H9 (cell line): ENCODE measurements at regions not wholly inside any gene's neighbourhood (a gene's known extent, or its start where the extent isn't known, plus 50 kb on each side); places are given as distances from the start of the nearest gene placed in this dataset.

ENCODE experiments used
- DNase-seq: peaks from one replicate; pipeline ENCODE4 v3.0.0-alpha.2; 2017
- H2AFZ ChIP-seq: one replicate; pipeline ENCODE4 v1.6.1; 2013; ENCODE audit warnings: mild to moderate bottlenecking, low read length, control low read depth, moderate library complexity
- H2AK5ac ChIP-seq: 2 replicates; pipeline ENCODE4 v1.6.1; 2013; ENCODE audit warnings: low read length, control low read depth, mixed read lengths; ENCODE audit not compliant: insufficient read length
- H2BK120ac ChIP-seq: one replicate; pipeline ENCODE4 v1.6.1; 2013; ENCODE audit warnings: low read depth, mild to moderate bottlenecking, low read length, control low read depth, inconsistent platforms; ENCODE audit not compliant: poor library complexity, severe bottlenecking
- H2BK12ac ChIP-seq: 2 replicates; pipeline ENCODE4 v1.6.1; 2013; ENCODE audit warnings: low read length, control low read depth, mixed read lengths, low read depth; ENCODE audit not compliant: insufficient read length
- H2BK15ac ChIP-seq: 2 replicates; pipeline ENCODE4 v1.6.1; 2013; ENCODE audit warnings: low read depth, low read length, control low read depth
- H2BK20ac ChIP-seq: one replicate; pipeline ENCODE4 v1.6.1; 2013; ENCODE audit warnings: low read depth, mild to moderate bottlenecking, low read length, control low read depth, inconsistent platforms; ENCODE audit not compliant: poor library complexity, severe bottlenecking
- H2BK5ac ChIP-seq: 2 replicates; pipeline ENCODE4 v1.6.1; 2013; ENCODE audit warnings: low read length, control low read depth, mixed read lengths; ENCODE audit not compliant: insufficient read length
- H3K14ac ChIP-seq: 2 replicates; pipeline ENCODE4 v1.6.1; 2013; ENCODE audit warnings: low read length, control low read depth; ENCODE audit not compliant: insufficient read depth
- H3K18ac ChIP-seq: 2 replicates; pipeline ENCODE4 v1.6.1; 2013; ENCODE audit warnings: low read depth, mild to moderate bottlenecking, mixed read lengths, low read length, control low read depth; ENCODE audit not compliant: insufficient read length
- H3K23ac ChIP-seq: 2 replicates; pipeline ENCODE4 v1.6.1; 2013; ENCODE audit warnings: low read length, control low read depth, mixed read lengths, low read depth; ENCODE audit not compliant: insufficient read length
- H3K23me2 ChIP-seq: 2 replicates; pipeline ENCODE4 v1.6.1; 2013; ENCODE audit warnings: low read depth, mild to moderate bottlenecking, mixed read lengths, low read length, control low read depth; ENCODE audit not compliant: insufficient read length, poor library complexity, severe bottlenecking
- H3K27ac ChIP-seq: 2 replicates; pipeline ENCODE4 v1.5.1; 2013; ENCODE audit warnings: low read length, control low read depth, mixed read lengths, low read depth; ENCODE audit not compliant: insufficient read length
- H3K27me3 ChIP-seq: 2 replicates; pipeline ENCODE4 v1.6.1; 2013; ENCODE audit warnings: low read length, control low read depth, inconsistent platforms; ENCODE audit not compliant: insufficient read depth
- H3K4ac ChIP-seq: 2 replicates; pipeline ENCODE4 v1.6.1; 2013; ENCODE audit warnings: low read depth, mild to moderate bottlenecking, control low read depth, inconsistent platforms, low read length, moderate library complexity
- H3K4me1 ChIP-seq: 2 replicates; pipeline ENCODE4 v1.6.1; 2013; ENCODE audit warnings: low read length, control low read depth, inconsistent platforms; ENCODE audit not compliant: insufficient read depth
- H3K4me2 ChIP-seq: 2 replicates; pipeline ENCODE4 v1.6.1; 2013; ENCODE audit warnings: low read length, control low read depth, mixed read lengths; ENCODE audit not compliant: insufficient read length, insufficient read depth
- H3K56ac ChIP-seq: 2 replicates; pipeline ENCODE4 v1.6.1; 2013; ENCODE audit warnings: low read depth, mild to moderate bottlenecking, mixed read lengths, low read length, control low read depth; ENCODE audit not compliant: insufficient read length
- H3K79me1 ChIP-seq: 2 replicates; pipeline ENCODE4 v1.6.1; 2013; ENCODE audit warnings: low read depth, mild to moderate bottlenecking, moderate library complexity, low read length, control low read depth, inconsistent platforms; ENCODE audit not compliant: insufficient read depth, poor library complexity, severe bottlenecking
- H3K79me2 ChIP-seq: 2 replicates; pipeline ENCODE4 v1.6.1; 2013; ENCODE audit warnings: low read length, control low read depth, inconsistent platforms; ENCODE audit not compliant: insufficient read depth
- H3K9ac ChIP-seq: 2 replicates; pipeline ENCODE4 v1.6.1; 2013; ENCODE audit warnings: low read length, control low read depth, mixed read lengths; ENCODE audit not compliant: insufficient read length; ENCODE audit errors: extremely low read depth
- H3K9me3 ChIP-seq: one replicate; pipeline ENCODE4 v1.6.1; 2013; ENCODE audit warnings: low read depth, low read length, inconsistent platforms; ENCODE audit not compliant: control insufficient read depth
- H3T11ph ChIP-seq: one replicate; pipeline ENCODE4 v1.6.1; 2013; ENCODE audit warnings: mild to moderate bottlenecking, low read length, control low read depth, inconsistent platforms
- H4K20me1 ChIP-seq: one replicate; pipeline ENCODE4 v1.6.1; 2013; ENCODE audit not compliant: control insufficient read depth, insufficient read length, insufficient read depth
- H4K5ac ChIP-seq: 2 replicates; pipeline ENCODE4 v1.6.1; 2013; ENCODE audit warnings: low read depth, mild to moderate bottlenecking, mixed read lengths, low read length, control low read depth; ENCODE audit not compliant: insufficient read length
- H4K8ac ChIP-seq: replicated peaks from 2 replicates; pipeline ENCODE4 v1.6.1; 2013; ENCODE audit warnings: low read length, control low read depth, mixed read lengths, low read depth; ENCODE audit not compliant: insufficient read length
- H4K91ac ChIP-seq: 2 replicates; pipeline ENCODE4 v1.6.1; 2013; ENCODE audit warnings: low read depth, mild to moderate bottlenecking, moderate library complexity, mixed read lengths, low read length, control low read depth; ENCODE audit not compliant: insufficient read length
- H3K27ac Mint-ChIP-seq, 3 experiments: 2 replicates in 2 of 3; 3 replicates in 1 of 3; pipeline ENCODE4 v1.8.0; 2020 to 2021; ENCODE audit warnings: mixed read lengths in 3 of 3, mild to moderate bottlenecking in 1 of 3, moderate library complexity in 1 of 3
- H3K27me3 Mint-ChIP-seq: 2 replicates; pipeline ENCODE4 v1.8.0; 2021; ENCODE audit warnings: low read depth, mild to moderate bottlenecking, moderate library complexity, mixed read lengths
- H3K36me3 Mint-ChIP-seq, 3 experiments: 2 replicates in 2 of 3; 3 replicates in 1 of 3; pipeline ENCODE4 v1.8.0; 2020 to 2021; ENCODE audit warnings: low read depth in 3 of 3, mixed read lengths in 3 of 3; ENCODE audit not compliant: insufficient read depth in 1 of 3
- H3K4me1 Mint-ChIP-seq, 2 experiments: 2 replicates each; pipeline ENCODE4 v1.8.0; 2020; ENCODE audit warnings: mixed read lengths in 2 of 2
- H3K4me3 Mint-ChIP-seq, 2 experiments: 2 replicates in 1 of 2; 3 replicates in 1 of 2; pipeline ENCODE4 v1.8.0; 2020 to 2021; ENCODE audit warnings: mild to moderate bottlenecking in 2 of 2, mixed read lengths in 2 of 2, moderate library complexity in 1 of 2
- H3K9me3 Mint-ChIP-seq, 2 experiments: 2 replicates in 1 of 2; 3 replicates in 1 of 2; pipeline ENCODE4 v1.8.0; 2020; ENCODE audit warnings: mild to moderate bottlenecking in 2 of 2, mixed read lengths in 2 of 2, moderate library complexity in 1 of 2
- WGBS: extraction: QIAGEN DNeasy Blood & Tissue Kit; methylation state at CpG from one replicate; pipeline ENCODE4 v1.1.7; 2013; ENCODE audit warnings: missing lambda C conversion rate, low lambda C conversion rate, mixed read lengths; ENCODE audit not compliant: insufficient read length; ENCODE audit errors: extremely low coverage; 5-methylcytosine and 5-hydroxymethylcytosine counted together
- TF ChIP-seq, protein P1 (sequence below): fragments of 200-600 bp; sonication (generic); conservative IDR thresholded peaks from 3 replicates; pipeline ENCODE4 v1.8.0; 2021; ENCODE audit warnings: antibody characterized with exemption, mild to moderate bottlenecking

DNA sequence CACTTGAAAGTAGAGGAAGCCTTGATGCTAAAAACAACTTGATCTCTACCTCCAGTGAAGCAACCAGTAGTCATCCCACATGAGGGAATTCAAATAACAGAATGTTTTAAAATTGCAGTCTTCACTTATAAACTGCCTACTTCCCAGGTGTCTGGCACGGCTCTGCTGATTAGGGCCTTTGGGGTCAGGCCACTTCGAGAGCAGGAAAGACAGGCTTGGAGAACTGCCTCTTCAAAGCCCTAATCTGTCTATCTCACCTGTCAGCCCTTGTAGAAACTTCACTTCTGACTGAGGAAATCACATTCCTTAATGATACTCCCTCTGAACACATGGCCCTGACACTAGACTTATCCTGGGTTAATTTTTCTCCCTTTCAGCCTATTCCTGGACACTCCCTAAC, 458.6 kb downstream of the TENT5A start:
- 0 out of 4 replicates have a peak, but pooled peaks cover 0 to 2% of the 10 kb centered on the region in 2 experiments for H3K4me1 Mint-ChIP-seq
- H2AK5ac ChIP-seq, result no peak overlapping the region
- H4K91ac ChIP-seq, result no peak overlapping the region
- no peak overlapping the region for H3K56ac ChIP-seq
- H3K27ac ChIP-seq, result no peak overlapping the region
- H3K23me2 ChIP-seq, result no peaks in the 10 kb centered on the region
- no peak overlapping the region for H2BK20ac ChIP-seq
- no peak overlapping the region for H3K27ac Mint-ChIP-seq
- H3K23ac ChIP-seq, result no peak overlapping the region
- H3K4me3 Mint-ChIP-seq, result no peak overlapping the region
- H3K9me3 Mint-ChIP-seq, result no peaks in the 10 kb centered on the region
- H2BK12ac ChIP-seq, result no peak overlapping the region
- no peak overlapping the region for H3K4ac ChIP-seq
- H3K14ac ChIP-seq, result no peak overlapping the region
- no peak overlapping the region for H3K18ac ChIP-seq
- H3K79me2 ChIP-seq, result no peaks in the 10 kb centered on the region
- no peak overlapping the region for H2AFZ ChIP-seq
- no peak overlapping the region for H4K8ac ChIP-seq
- TF ChIP-seq, protein P1, sequence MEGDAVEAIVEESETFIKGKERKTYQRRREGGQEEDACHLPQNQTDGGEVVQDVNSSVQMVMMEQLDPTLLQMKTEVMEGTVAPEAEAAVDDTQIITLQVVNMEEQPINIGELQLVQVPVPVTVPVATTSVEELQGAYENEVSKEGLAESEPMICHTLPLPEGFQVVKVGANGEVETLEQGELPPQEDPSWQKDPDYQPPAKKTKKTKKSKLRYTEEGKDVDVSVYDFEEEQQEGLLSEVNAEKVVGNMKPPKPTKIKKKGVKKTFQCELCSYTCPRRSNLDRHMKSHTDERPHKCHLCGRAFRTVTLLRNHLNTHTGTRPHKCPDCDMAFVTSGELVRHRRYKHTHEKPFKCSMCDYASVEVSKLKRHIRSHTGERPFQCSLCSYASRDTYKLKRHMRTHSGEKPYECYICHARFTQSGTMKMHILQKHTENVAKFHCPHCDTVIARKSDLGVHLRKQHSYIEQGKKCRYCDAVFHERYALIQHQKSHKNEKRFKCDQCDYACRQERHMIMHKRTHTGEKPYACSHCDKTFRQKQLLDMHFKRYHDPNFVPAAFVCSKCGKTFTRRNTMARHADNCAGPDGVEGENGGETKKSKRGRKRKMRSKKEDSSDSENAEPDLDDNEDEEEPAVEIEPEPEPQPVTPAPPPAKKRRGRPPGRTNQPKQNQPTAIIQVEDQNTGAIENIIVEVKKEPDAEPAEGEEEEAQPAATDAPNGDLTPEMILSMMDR, result no peak
- no peak overlapping the region for H3T11ph ChIP-seq
- H2BK5ac ChIP-seq, result no peak overlapping the region
- H3K9ac ChIP-seq, result no peak overlapping the region
- no peak overlapping the region for H4K5ac ChIP-seq
- H3K9me3 ChIP-seq, result no peaks in the 10 kb centered on the region
- DNase-seq, result no peak
- no peaks in the 10 kb centered on the region for H3K27me3 Mint-ChIP-seq
- H3K4me1 ChIP-seq, result no peaks in the 10 kb centered on the region
- no peaks in the 10 kb centered on the region for H3K79me1 ChIP-seq
- no peak overlapping the region for H2BK15ac ChIP-seq
- H3K4me2 ChIP-seq, result no peak overlapping the region
- no CpG with 5 or more reads among the region's 2 CpGs for WGBS
- no peaks in the 10 kb centered on the region for H3K36me3 Mint-ChIP-seq
- no peaks in the 10 kb centered on the region for H3K27me3 ChIP-seq
- H4K20me1 ChIP-seq, result no peaks in the 10 kb centered on the region
- no peak overlapping the region for H2BK120ac ChIP-seq
